Islet of Langerhans (tissue), 1 donor: ENCODE measurements at regions not wholly inside any gene's neighbourhood (a gene's known extent, or its start where the extent isn't known, plus 50 kb on each side); places are given as distances from the start of the nearest gene placed in this dataset.

ENCODE experiments used
- FAIRE-seq: peaks from one replicate; lab custom pipeline; 2011; peaks lifted over from hg19 to GRCh38; lab: Jason Lieb, UNC

GRCh38 chr6:166106076-166106686 is 61.5 kb downstream of the TBXT start:
- peak; percentile 53 for FAIRE-seq

- no peak for FAIRE-seq
Measured at GRCh38 chr6:166105341-166106075, 62.1 kb downstream of the TBXT start.

GRCh38 chr6:166104872-166105271 is 62.8 kb downstream of the TBXT start:
- FAIRE-seq, result no peak

- FAIRE-seq, result no peak
Measured at GRCh38 chr6:166104107-166104506, 63.5 kb downstream of the TBXT start.

GRCh38 chr6:166101819-166102419 is 65.7 kb downstream of the TBXT start:
- FAIRE-seq, result no peak

GRCh38 chr6:166097914-166098522 is 69.6 kb downstream of the TBXT start:
- FAIRE-seq, result peak; percentile 13

GRCh38 chr6:166087852-166088251 is 79.8 kb downstream of the TBXT start:
- FAIRE-seq, result no peak

GRCh38 chr6:166087246-166087645 is 80.4 kb downstream of the TBXT start:
- no peak for FAIRE-seq

GRCh38 chr6:166085500-166085899 is 82.2 kb downstream of the TBXT start:
- FAIRE-seq, result no peak

- FAIRE-seq, result no peak
Measured at GRCh38 chr6:166084951-166085350, 82.7 kb downstream of the TBXT start.

- FAIRE-seq, result no peak
Measured at GRCh38 chr6:166079841-166080240, 87.8 kb downstream of the TBXT start.

GRCh38 chr6:166078294-166078693 is 89.4 kb downstream of the TBXT start:
- FAIRE-seq, result no peak

GRCh38 chr6:166076625-166077024 is 91.0 kb downstream of the TBXT start:
- no peak for FAIRE-seq

GRCh38 chr6:166075925-166076324 is 91.7 kb downstream of the TBXT start:
- no peak for FAIRE-seq

GRCh38 chr6:166075186-166075585 is 92.5 kb downstream of the TBXT start:
- FAIRE-seq, result no peak

GRCh38 chr6:166073082-166073481 is 94.6 kb downstream of the TBXT start:
- FAIRE-seq, result no peak

- no peak for FAIRE-seq
Measured at GRCh38 chr6:166068768-166069167, 98.9 kb downstream of the TBXT start.

GRCh38 chr6:166058064-166058739 is 109.4 kb downstream of the TBXT start:
- no peak for FAIRE-seq

GRCh38 chr6:166057431-166057830 is 110.2 kb downstream of the TBXT start:
- FAIRE-seq, result peak; percentile 9

GRCh38 chr6:166056637-166057036 is 111.0 kb downstream of the TBXT start:
- no peak for FAIRE-seq

GRCh38 chr6:166055801-166056200 is 111.8 kb downstream of the TBXT start:
- FAIRE-seq, result no peak

- peak; percentile 61 for FAIRE-seq
Measured at GRCh38 chr6:166052837-166053236, 114.8 kb downstream of the TBXT start.

- FAIRE-seq, result no peak
Measured at GRCh38 chr6:166050559-166050958, 117.1 kb downstream of the TBXT start.
